Smooth muscle cell (in vitro differentiated cells): ENCODE measurements at regions not wholly inside any gene's neighbourhood (a gene's known extent, or its start where the extent isn't known, plus 50 kb on each side); places are given as distances from the start of the nearest gene placed in this dataset.

ENCODE experiments used
- DNase-seq: peaks from one replicate; lab custom pipeline; 2025; ENCODE audit not compliant: unreplicated experiment; lab: John Stamatoyannopoulos, UW
- H2AFZ ChIP-seq: fragments of 200-600 bp; sonication (generic); 2 replicates; pipeline ENCODE4 v1.6.0; 2016; ENCODE audit warnings: antibody characterized with exemption, low read depth, mild to moderate bottlenecking
- H3F3A ChIP-seq: fragments of 200-600 bp; sonication (generic); 2 replicates; pipeline ENCODE4 v1.6.0; 2017; ENCODE audit warnings: antibody characterized with exemption, low read depth
- H3K27ac ChIP-seq: fragments of 200-600 bp; sonication (generic); 2 replicates; pipeline ENCODE4 v1.5.1; 2016; ENCODE audit warnings: low read depth, mild to moderate bottlenecking
- H3K27me3 ChIP-seq: fragments of 200-600 bp; sonication (generic); 2 replicates; pipeline ENCODE4 v1.6.1; 2016; ENCODE audit warnings: low read depth, mild to moderate bottlenecking
- H3K36me3 ChIP-seq: fragments of 200-600 bp; sonication (generic); 2 replicates; pipeline ENCODE4 v1.5.1; 2016; ENCODE audit warnings: low read depth
- H3K4me1 ChIP-seq: fragments of 200-600 bp; sonication (generic); 2 replicates; pipeline ENCODE4 v1.5.1; 2016; ENCODE audit warnings: low read depth
- H3K4me2 ChIP-seq: fragments of 200-600 bp; sonication (generic); 2 replicates; pipeline ENCODE4 v1.6.0; 2016; ENCODE audit warnings: mild to moderate bottlenecking
- H3K4me3 ChIP-seq: fragments of 200-600 bp; sonication (generic); 2 replicates; pipeline ENCODE4 v1.5.1; 2016; ENCODE audit warnings: mild to moderate bottlenecking
- H3K79me2 ChIP-seq: fragments of 200-600 bp; sonication (generic); 2 replicates; pipeline ENCODE4 v1.6.0; 2016; ENCODE audit warnings: low read depth, mild to moderate bottlenecking
- H3K9ac ChIP-seq: fragments of 200-600 bp; sonication (generic); 2 replicates; pipeline ENCODE4 v1.6.0; 2016; ENCODE audit warnings: low read depth
- H3K9me3 ChIP-seq: fragments of 200-600 bp; sonication (generic); replicated peaks from 2 replicates; pipeline ENCODE4 v1.5.1; 2016; ENCODE audit warnings: low read depth
- H4K20me1 ChIP-seq: fragments of 200-600 bp; sonication (generic); 2 replicates; pipeline ENCODE4 v1.6.0; 2016; ENCODE audit warnings: low read depth
- WGBS: methylation state at CpG from one replicate; pipeline ENCODE4 v1.1.7; 2016; ENCODE audit warnings: low lambda C conversion rate; 5-methylcytosine and 5-hydroxymethylcytosine counted together
- TF ChIP-seq, protein P1 (sequence below): fragments of 200-600 bp; sonication (generic); IDR thresholded peaks from 2 replicates; pipeline ENCODE4 v1.5.1; 2017; ENCODE audit warnings: borderline replicate concordance, mild to moderate bottlenecking, antibody characterized with exemption; ENCODE audit not compliant: insufficient read depth, poor library complexity, severe bottlenecking

GRCh38 chr9:2356041-2356790 lies 265.4 kb upstream of the VLDLR start:
- Histone ChIP-seq H3K79me2 (no peaks in the 10 kb centered on the region), H3K4me2 (no peak overlapping the region), H4K20me1 (no peaks in the 10 kb centered on the region), H2AFZ (no peak overlapping the region), H3K27ac (no peak overlapping the region), H3K4me3 (no peak overlapping the region), H3K36me3 (no peaks in the 10 kb centered on the region), H3K9me3 (no peaks in the 10 kb centered on the region), H3F3A (no peaks in the 10 kb centered on the region), H3K4me1 (peaks cover 22% of the 10 kb centered on the region), H3K27me3 (no peaks in the 10 kb centered on the region), H3K9ac (no peak overlapping the region)
- WGBS: 79% methylated on average over 8 of the region's 8 CpGs
- TF ChIP-seq, protein P1, sequence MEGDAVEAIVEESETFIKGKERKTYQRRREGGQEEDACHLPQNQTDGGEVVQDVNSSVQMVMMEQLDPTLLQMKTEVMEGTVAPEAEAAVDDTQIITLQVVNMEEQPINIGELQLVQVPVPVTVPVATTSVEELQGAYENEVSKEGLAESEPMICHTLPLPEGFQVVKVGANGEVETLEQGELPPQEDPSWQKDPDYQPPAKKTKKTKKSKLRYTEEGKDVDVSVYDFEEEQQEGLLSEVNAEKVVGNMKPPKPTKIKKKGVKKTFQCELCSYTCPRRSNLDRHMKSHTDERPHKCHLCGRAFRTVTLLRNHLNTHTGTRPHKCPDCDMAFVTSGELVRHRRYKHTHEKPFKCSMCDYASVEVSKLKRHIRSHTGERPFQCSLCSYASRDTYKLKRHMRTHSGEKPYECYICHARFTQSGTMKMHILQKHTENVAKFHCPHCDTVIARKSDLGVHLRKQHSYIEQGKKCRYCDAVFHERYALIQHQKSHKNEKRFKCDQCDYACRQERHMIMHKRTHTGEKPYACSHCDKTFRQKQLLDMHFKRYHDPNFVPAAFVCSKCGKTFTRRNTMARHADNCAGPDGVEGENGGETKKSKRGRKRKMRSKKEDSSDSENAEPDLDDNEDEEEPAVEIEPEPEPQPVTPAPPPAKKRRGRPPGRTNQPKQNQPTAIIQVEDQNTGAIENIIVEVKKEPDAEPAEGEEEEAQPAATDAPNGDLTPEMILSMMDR: no peak
- no peak for DNase-seq

GRCh38 chr9:2359891-2360471 lies 261.6 kb upstream of the VLDLR start:
- 87% methylated on average over 3 of the region's 3 CpGs for WGBS

GRCh38 chr9:2362150-2362549 lies 259.4 kb upstream of the VLDLR start:
- Histone ChIP-seq H3K4me3 (no peak overlapping the region), H3K4me1 (peaks cover 26% of the 10 kb centered on the region), H3K27me3 (no peaks in the 10 kb centered on the region), H3K36me3 (no peaks in the 10 kb centered on the region), H4K20me1 (no peaks in the 10 kb centered on the region), H2AFZ (no peak overlapping the region), H3K79me2 (no peaks in the 10 kb centered on the region), H3K9ac (no peak overlapping the region), H3K27ac (no peak overlapping the region), H3K4me2 (no peak overlapping the region), H3K9me3 (no peaks in the 10 kb centered on the region), H3F3A (no peaks in the 10 kb centered on the region)
- WGBS: 84% methylated on average over 2 of the region's 2 CpGs
- no peak for DNase-seq
- TF ChIP-seq, protein P1: no peak

More at GRCh38 chr9:2359891-2360471, 261.6 kb upstream of the VLDLR start:
- Histone ChIP-seq H4K20me1 (no peaks in the 10 kb centered on the region), H2AFZ (no peak overlapping the region), H3K4me1 (peaks cover 26% of the 10 kb centered on the region), H3K9ac (no peak overlapping the region), H3F3A (no peaks in the 10 kb centered on the region), H3K79me2 (no peaks in the 10 kb centered on the region), H3K9me3 (no peaks in the 10 kb centered on the region), H3K36me3 (no peaks in the 10 kb centered on the region), H3K27me3 (no peaks in the 10 kb centered on the region), H3K4me3 (no peak overlapping the region), H3K27ac (no peak overlapping the region), H3K4me2 (no peak overlapping the region)
- TF ChIP-seq, protein P1: no peak
- DNase-seq: no peak
